IMR-90 (cell line): ENCODE measurements at regions not wholly inside any gene's neighbourhood (a gene's known extent, or its start where the extent isn't known, plus 50 kb on each side); places are given as distances from the start of the nearest gene placed in this dataset.
"Not testable (repeated sequence)": the region's sequence is repeated elsewhere in the genome, so short reads cannot be mapped to it uniquely, and the experiment has no call there.

Source experiments
- BHLHE40 ChIP-seq: fragments of 150-350 bp; IDR thresholded peaks from 2 replicates; pipeline ENCODE4 v1.6.1; 2016; ENCODE audit warnings: mild to moderate bottlenecking, low read depth, low read length
- CEBPB ChIP-seq: IDR thresholded peaks from 2 replicates; pipeline ENCODE4 v1.6.1; 2012; ENCODE audit warnings: low read depth, low read length, improper control_type of control experiment
- CHD1 ChIP-seq: IDR thresholded peaks from 2 replicates; pipeline ENCODE4 v1.6.1; 2012; ENCODE audit warnings: low read depth, low read length, improper control_type of control experiment
- FOS ChIP-seq: fragments of 150-350 bp; IDR thresholded peaks from 2 replicates; pipeline ENCODE4 v1.6.1; 2016; ENCODE audit warnings: low read depth, low read length
- MAFK ChIP-seq: IDR thresholded peaks from 2 replicates; pipeline ENCODE4 v1.6.1; 2012; ENCODE audit warnings: low read depth, low read length, improper control_type of control experiment
- MAZ ChIP-seq: IDR thresholded peaks from 2 replicates; pipeline ENCODE4 v1.6.1; 2012; ENCODE audit warnings: low read depth, mild to moderate bottlenecking, low read length, improper control_type of control experiment, moderate library complexity, borderline replicate concordance
- MXI1 ChIP-seq: IDR thresholded peaks from 2 replicates; pipeline ENCODE4 v1.6.1; 2012; ENCODE audit warnings: low read depth, mild to moderate bottlenecking, low read length, moderate library complexity, borderline replicate concordance
- POLR2A ChIP-seq: IDR thresholded peaks from 2 replicates; pipeline ENCODE4 v1.6.1; 2012; ENCODE audit warnings: mild to moderate bottlenecking, low read depth, low read length
- RAD21 ChIP-seq: IDR thresholded peaks from 2 replicates; pipeline ENCODE4 v1.6.1; 2012; ENCODE audit warnings: low read length, improper control_type of control experiment
- RCOR1 ChIP-seq: IDR thresholded peaks from 2 replicates; pipeline ENCODE4 v1.6.1; 2012; ENCODE audit warnings: mild to moderate bottlenecking, low read length, improper control_type of control experiment; ENCODE audit not compliant: insufficient replicate concordance
- SMC3 ChIP-seq: fragments of 150-350 bp; IDR thresholded peaks from 2 replicates; pipeline ENCODE4 v1.6.1; 2016; ENCODE audit warnings: low read depth, mild to moderate bottlenecking, antibody characterized with exemption, low read length, moderate library complexity
- TF ChIP-seq, protein P1 (sequence below): conservative IDR thresholded peaks from 2 replicates; pipeline ENCODE4 v1.5.1; 2012; ENCODE audit warnings: mild to moderate bottlenecking, low read depth, low read length, improper control_type of control experiment
- TF ChIP-seq, protein P2 (sequence below): fragments of 150-350 bp; IDR thresholded peaks from 2 replicates; pipeline ENCODE4 v1.6.1; 2016; ENCODE audit warnings: low read depth, mild to moderate bottlenecking, low read length, moderate library complexity, borderline replicate concordance
- TF ChIP-seq, protein P3 (sequence below): fragments of 150-350 bp; IDR thresholded peaks from 2 replicates; pipeline ENCODE4 v1.6.1; 2017; ENCODE audit warnings: mild to moderate bottlenecking, antibody characterized with exemption, low read length, low read depth

DNA sequence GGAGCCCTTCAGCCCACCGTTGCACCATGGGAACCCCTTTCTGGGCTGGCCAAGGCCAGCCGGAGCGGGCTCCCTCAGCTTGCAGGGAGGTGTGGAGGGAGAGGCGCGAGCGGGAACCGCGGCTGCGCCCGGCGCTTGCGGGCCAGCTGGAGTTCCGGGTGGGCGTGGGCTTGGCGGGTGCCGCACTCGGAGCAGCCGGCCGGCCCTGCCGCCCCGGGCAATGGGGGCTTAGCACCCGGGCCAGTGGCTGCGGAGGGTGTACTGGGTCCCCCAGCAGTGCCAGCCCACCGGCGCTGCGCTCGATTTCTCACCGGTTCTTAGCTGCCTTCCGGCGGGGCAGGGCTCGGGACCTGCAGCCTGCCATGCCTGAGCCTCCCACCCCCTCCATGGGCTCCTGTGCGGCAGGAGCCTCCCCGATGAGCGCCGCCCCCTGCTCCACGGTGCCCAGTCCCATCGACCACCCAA lies 949.8 kb downstream of the NR2F1-AS1 start:
- not testable (repeated sequence) for TF ChIP-seq RAD21, POLR2A, BHLHE40, CHD1, CEBPB, MAFK, RCOR1, MAZ, FOS, SMC3, MXI1
- TF ChIP-seq, protein P1, sequence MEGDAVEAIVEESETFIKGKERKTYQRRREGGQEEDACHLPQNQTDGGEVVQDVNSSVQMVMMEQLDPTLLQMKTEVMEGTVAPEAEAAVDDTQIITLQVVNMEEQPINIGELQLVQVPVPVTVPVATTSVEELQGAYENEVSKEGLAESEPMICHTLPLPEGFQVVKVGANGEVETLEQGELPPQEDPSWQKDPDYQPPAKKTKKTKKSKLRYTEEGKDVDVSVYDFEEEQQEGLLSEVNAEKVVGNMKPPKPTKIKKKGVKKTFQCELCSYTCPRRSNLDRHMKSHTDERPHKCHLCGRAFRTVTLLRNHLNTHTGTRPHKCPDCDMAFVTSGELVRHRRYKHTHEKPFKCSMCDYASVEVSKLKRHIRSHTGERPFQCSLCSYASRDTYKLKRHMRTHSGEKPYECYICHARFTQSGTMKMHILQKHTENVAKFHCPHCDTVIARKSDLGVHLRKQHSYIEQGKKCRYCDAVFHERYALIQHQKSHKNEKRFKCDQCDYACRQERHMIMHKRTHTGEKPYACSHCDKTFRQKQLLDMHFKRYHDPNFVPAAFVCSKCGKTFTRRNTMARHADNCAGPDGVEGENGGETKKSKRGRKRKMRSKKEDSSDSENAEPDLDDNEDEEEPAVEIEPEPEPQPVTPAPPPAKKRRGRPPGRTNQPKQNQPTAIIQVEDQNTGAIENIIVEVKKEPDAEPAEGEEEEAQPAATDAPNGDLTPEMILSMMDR = not testable (repeated sequence)
- TF ChIP-seq, protein P2, sequence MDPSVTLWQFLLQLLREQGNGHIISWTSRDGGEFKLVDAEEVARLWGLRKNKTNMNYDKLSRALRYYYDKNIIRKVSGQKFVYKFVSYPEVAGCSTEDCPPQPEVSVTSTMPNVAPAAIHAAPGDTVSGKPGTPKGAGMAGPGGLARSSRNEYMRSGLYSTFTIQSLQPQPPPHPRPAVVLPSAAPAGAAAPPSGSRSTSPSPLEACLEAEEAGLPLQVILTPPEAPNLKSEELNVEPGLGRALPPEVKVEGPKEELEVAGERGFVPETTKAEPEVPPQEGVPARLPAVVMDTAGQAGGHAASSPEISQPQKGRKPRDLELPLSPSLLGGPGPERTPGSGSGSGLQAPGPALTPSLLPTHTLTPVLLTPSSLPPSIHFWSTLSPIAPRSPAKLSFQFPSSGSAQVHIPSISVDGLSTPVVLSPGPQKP = not testable (repeated sequence)
- TF ChIP-seq, protein P3, sequence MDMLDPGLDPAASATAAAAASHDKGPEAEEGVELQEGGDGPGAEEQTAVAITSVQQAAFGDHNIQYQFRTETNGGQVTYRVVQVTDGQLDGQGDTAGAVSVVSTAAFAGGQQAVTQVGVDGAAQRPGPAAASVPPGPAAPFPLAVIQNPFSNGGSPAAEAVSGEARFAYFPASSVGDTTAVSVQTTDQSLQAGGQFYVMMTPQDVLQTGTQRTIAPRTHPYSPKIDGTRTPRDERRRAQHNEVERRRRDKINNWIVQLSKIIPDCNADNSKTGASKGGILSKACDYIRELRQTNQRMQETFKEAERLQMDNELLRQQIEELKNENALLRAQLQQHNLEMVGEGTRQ = not testable (repeated sequence)
